GM23248 (cell line): ENCODE measurements at regions not wholly inside any gene's neighbourhood (a gene's known extent, or its start where the extent isn't known, plus 50 kb on each side); places are given as distances from the start of the nearest gene placed in this dataset.

Experiments used
- EZH2 ChIP-seq: fragments of 200-600 bp; sonication (generic); IDR thresholded peaks from 2 replicates; pipeline ENCODE4 v1.6.1; 2018; ENCODE audit warnings: antibody characterized with exemption, mild to moderate bottlenecking; ENCODE audit not compliant: insufficient read depth, poor library complexity, severe bottlenecking
- EZH2phosphoT487 ChIP-seq: fragments of 200-600 bp; sonication (generic); IDR thresholded peaks from 2 replicates; pipeline ENCODE4 v1.6.1; 2018; ENCODE audit warnings: antibody characterized with exemption, moderate library complexity, mild to moderate bottlenecking, low read depth; ENCODE audit not compliant: insufficient read depth

DNA sequence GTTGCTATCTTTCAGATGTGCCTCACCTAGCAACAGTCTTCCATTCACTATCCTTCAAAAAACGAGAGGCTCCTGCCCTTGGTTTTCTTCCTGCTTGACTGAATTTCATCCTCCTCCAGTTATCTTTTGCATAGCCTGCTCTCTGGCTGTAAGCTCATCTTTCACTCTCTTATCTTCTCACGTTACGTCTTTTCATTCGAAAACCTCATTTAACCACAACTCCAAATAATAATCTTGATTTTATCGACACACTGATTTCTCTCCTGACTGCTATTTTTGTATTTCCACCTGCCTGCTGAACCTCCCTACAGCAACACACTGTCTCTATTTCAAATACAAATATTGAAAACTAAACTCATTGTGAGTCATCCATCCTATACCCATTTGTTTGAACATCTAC is 230.7 kb upstream of the TMC3 start:
- TF ChIP-seq EZH2 (no peak), EZH2phosphoT487 (no peak)
